NCI-H146 (cell line): ENCODE measurements at regions not wholly inside any gene's neighbourhood (a gene's known extent, or its start where the extent isn't known, plus 50 kb on each side); places are given as distances from the start of the nearest gene placed in this dataset.
"Not testable (repeated sequence)": the region's sequence is repeated elsewhere in the genome, so short reads cannot be mapped to it uniquely, and the experiment has no call there.

Experiments
- DNase-seq: peaks from one replicate; lab custom pipeline; 2025; lab: John Stamatoyannopoulos, UW

DNA sequence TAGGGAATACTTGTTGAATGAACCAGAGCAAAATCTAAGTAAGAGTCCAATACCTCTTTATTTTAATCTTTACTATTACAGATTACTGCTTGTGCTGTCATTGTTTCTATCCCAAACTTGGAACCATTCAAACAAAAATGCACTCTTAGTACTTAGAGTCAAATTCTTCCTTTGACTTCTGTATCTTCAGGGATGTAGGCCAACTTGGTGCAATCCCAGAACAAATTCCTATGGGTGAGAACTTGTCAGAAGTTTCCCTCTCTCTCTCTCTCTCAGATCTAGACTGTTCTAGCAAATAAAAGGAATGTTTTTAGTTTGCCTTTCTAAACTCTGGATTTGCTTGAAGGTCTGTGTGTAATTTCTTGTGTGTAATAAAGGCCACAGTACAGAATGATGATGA, 329.0 kb upstream of the TMTC4 start:
- no peak for DNase-seq

DNA sequence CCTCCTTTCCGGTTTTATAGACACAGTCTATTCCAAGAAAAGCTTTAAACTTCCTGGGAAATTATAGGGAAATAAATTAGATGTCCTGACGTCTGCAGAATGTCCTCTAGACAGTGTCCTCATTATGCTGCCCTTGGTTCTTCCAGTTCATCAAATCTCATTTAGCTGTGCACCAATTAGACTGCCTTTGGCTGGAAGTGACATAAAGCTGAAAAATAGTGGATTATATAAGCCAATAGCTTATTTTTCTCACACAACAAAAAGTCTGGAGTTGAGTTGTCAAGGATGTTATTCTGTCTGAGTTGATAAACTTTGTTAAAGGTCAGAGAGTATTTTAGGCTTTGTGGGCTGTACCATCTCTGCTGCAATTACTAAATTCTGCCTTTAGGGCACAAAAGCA, 314.8 kb upstream of the TMTC4 start:
- no peak for DNase-seq

DNA sequence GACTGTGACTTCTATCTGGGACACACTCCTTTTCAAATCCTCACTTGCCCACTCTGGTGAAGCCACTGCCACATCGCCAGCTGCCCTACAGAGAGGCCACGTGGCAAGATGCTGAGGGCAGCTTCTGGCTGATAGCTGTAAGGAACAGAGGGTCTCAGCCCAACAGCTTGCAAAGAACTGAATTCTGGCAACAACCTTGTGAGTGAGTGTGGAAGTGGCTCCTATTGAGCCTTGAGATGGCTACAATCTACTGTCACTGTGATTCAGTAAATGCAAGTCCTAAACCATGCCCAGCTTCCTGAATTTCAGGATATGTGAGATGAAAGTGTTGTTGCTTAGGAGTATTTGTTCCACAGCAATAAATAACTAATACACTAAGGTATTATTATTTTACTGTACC, 314.3 kb upstream of the TMTC4 start:
- DNase-seq, result no peak

DNA sequence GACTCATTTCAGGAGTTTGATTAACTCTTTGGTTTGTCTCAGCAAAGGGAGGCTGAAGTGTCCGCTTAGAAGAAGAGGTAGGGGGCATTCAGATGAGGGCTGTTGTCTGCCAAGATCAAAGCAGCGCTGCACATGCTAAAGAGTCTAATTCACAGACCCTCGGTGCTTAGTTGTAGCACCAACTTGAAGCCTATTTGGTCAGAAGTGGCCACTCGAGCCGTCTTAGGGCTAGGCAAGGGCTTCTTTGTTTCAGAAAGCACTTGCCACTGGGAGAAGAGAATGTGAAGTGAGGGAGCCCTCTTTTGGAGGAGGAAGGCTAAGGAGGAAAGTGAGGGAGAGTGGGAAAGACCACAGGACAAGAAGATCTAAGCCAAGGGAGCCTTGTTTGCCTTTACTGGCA, 313.4 kb upstream of the TMTC4 start:
- DNase-seq, result peak; percentile 10

DNA sequence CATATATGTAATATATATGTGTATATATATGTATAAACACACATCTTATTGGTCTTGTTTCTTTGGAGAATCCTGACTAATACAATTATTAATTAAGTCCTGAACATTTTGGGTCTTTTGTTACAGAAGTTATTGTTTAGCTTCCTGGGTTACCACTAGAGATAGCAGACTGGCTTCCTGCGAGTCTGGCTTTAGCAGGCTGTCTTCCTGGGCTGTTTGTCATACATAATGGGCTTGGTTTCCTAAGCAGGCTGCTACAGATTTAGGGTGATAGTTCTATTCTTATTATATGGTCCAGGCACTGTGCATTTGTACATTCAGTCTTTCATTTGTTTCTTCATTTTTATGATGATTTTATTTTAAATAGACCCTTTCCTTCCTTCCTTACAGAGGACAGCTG, 312.0 kb upstream of the TMTC4 start:
- DNase-seq, result no peak

DNA sequence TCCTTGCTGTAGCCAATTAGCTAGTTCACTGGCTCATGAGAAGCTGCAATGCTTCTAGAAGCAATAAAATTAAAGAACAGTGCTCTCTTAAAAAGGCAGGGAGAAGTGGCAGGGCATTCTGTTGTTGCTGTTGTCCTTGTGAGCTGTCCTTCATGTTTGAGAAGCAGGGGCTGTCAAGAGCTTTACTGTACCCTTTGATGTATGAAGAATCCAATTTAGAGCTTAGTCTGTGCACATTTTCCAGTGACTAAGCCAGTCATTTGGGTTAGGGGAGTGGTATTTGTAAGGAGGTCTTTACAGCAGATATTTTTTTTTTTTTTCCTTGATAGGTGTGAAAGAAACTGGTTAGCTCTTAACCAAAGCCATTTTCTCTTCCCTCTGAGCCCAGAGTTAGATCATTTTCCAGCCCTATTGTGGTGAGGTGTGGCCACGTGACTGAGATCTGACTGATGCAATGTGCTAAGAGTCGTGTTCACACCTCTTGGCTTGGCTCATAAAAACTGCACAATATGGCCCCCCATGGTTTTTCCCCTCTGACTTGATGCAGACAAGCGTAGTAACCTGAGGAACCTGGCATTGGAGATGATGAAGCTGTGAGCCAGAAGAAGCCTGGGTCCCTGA, 309.6 kb upstream of the TMTC4 start:
- no peak for DNase-seq

DNA sequence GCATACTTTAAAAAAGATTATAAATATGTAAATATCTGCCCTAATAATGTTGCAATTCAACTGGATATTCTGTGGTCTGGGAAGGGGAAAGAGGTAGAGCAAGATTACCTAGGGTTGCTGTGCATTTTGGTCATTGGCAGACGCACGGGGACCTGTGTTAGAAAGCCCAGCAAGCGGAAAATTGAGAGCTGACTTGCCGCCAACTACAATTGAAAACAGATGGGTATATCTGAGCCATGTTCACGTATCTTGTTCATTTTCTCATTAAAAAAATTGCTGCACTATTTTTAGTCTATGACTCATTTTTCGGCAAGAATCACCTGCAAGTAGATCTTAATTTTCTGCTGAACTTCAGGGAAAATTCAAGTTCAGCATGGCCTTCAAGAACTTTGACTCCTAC, 308.5 kb upstream of the TMTC4 start:
- no peak for DNase-seq

DNA sequence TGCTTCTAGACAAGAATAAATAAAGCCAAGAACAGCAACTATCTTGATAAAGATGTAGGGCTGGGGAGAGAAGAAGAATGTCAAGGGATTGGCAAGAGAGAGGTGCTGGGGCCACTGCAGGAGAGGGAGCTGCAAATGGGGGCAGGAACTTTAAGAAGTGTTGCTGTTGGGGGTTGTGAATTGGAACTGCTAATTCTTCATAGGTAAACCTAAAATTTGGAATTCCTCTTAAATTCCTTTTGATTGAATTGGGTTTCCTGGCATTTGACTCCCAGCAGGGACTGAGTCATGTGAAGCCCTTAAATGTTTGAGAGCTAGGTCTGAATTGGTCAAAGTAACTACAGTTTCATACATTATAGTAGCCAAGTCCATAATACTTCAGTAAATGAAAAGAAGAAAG, 305.6 kb upstream of the TMTC4 start:
- DNase-seq, result no peak

DNA sequence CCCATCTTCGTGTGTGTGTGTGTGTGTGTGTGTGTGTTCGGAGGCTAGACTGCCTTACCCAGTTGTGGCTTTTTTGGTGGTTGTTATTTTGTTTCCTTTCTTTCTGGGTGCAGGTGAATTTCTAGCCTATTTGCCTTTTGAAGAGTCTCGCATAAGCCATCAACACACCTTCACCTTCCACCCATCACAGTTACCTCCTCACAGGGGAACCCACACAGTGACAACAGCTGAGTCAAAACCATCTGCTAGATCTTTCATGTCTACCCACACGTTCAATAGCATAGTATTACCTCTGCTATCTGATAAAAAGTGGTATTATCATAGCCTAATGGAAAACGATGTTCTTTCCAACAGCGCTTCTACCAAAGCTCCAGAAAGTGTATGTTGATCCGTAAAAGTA, 303.2 kb upstream of the TMTC4 start:
- DNase-seq, result no peak

DNA sequence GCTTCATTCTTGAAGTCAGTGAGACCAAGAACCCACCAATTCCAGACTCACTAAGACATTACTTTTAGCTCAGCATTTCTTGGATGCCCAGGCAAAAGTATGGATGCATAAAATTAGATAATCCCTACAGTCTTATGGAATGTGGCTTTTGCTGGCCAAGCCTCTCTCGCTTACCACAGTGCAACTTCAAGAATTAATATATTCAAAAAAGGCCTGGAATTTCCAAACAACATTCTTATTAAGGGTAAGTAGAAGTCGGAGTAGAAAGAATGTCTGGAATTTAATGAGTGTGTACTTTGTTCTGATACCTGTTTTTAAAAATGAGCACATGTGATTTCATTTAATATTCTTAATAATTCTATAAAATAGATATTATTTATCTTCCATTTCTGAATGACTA, 302.4 kb upstream of the TMTC4 start:
- DNase-seq, result no peak

DNA sequence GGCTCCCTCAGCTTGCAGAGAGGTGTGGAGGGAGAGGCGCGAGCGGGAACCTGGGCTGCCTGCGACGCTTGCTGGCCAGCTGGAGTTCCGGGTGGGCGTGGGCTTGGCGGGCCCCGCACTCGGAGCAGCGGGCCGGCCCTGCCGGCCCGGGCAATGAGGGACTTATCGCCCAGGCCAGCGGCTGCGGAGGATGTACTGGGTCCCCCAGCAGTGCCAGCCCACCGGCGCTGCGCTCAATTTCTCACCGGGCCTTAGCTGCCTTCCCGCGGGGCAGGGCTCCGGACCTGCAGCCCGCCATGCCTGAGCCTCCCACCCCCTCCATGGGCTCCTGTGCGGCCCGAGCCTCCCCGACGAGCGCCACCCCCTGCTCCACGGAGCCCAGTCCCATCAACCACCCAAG, 301.1 kb upstream of the TMTC4 start:
- not testable (repeated sequence) for DNase-seq

DNA sequence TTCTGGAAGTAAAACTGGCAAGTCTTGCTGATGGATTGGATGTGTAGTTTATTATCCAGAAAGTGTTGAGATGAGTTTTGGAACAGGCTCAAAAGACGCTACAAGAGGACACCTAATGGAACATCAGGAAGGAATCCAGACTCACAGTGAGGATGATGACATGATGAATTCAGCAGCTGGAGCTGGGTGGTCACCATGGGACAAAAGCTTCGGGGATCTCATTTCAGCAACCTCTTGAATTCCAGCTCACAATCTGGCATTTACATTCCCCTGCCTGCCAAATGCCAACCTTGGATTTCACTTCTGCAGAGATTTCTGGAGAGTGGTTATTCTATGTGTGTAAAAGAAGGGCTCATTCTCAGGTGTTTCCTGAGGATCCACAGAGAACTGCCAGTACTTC, 288.0 kb upstream of the TMTC4 start:
- no peak for DNase-seq

DNA sequence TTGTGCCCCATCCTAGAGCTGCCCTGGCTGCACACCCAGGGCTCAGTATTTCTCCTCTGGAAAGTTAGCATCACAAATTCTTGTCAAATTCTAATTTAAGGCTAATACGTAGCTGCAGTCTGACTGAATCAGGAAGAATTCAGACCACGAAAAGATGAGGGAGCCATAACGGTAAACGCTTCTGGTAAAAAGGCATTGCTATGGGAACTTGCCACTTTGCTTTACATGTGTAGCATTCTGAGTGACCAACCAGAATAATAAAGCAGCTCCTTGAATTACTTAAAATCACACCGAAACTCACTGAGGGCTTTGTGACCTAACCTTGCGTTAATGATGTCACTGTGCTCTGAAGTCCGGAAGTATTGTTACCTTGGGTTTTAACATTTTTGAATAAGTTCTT, 286.6 kb upstream of the TMTC4 start:
- DNase-seq, result no peak

DNA sequence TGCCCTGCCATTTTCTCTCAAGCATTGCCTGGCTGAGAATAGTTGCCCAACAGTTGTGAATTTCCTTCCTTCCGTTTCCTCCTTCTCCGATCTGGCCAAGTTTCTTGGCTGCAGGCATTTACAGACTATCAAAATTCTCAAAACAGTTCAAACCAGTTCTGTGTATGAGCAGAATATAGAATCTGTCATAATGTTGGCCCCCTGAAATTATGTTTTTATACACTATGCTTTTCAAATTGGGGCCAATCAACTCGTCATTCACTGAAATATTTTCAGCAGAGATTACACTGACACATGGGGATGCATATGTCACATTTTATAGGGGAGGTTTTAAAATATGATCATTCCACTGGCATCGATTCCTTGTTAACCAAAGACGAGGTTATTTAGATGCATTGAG, 284.2 kb upstream of the TMTC4 start:
- DNase-seq, result no peak

DNA sequence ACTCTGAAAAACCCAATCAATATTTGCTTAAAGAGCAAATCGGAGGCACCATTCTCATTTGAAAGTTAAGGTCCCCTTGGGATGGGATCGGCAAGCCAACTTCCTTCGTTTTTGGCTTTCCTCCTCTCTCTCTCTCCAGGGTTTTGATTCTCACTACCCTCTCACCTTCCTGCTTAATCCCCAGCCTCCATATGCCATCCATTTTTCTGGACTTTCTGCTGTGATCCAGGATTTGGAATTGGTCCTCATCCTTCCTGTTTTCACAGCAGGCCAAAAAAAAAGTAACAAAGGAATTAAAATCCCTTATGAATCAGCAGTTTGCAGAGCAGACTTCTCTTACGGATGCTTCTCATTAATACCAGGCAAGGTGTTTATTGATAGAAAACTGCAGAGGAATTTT, 283.1 kb upstream of the TMTC4 start:
- DNase-seq, result no peak

DNA sequence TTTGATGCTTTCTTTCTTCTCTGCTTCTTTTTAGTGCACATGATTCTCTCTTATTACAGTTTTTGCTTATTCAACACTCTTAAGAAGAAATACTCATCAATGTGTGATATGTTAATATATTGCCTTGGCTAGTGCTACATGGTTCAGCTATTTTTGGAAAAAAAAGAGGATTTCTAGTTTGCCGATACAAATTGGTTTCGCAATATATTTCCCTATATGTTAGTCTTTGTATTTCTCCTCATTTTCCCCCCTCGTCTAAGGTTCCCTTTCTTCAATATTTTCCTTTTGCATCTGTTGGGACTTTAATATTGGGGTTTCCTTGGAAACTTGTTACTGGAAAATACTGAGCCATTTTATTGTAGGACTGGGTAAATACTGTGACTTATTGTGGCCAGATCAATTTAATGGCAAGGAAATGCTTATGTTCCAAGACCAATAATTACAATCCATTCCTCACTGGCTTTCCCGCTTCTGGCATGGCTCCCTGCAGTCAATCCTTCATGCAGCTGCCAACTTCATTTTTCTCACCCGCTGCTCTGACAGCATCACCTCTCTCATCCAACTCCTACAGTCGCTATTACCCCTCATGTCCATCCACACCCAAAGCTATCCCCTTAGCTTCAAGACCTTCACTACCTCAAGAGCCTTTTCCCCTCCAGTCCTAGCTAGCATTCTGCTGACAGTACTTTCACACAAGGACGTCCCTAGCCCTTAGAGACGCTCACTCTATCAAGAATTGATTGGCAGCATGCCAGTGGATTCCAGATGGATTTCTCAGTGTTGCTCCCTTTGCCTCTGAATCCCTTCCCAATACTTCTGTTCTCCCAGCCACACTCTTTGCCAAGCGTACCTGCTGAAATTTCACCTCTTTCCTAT, 280.1 kb upstream of the TMTC4 start:
- DNase-seq, result peak; percentile 53

DNA sequence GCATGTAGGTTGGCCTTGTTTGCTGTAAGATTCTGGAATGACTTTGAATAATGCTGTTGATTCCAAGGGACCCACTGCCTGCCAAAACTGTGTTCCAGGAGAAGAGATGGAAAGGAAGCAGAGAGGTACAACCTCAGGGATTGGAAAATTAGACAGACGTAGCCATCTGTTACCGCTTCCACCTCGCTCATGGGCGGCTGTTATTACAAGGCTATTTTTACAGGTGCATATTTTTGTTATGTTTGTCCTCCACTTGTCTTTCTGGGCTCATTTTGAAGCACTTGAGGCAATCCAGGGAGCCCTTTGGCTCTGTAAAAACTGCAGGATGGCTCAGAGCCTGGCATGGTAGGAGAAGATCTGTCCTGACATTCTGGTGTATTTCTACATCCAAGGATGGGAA, 276.4 kb upstream of the TMTC4 start:
- DNase-seq, result no peak

DNA sequence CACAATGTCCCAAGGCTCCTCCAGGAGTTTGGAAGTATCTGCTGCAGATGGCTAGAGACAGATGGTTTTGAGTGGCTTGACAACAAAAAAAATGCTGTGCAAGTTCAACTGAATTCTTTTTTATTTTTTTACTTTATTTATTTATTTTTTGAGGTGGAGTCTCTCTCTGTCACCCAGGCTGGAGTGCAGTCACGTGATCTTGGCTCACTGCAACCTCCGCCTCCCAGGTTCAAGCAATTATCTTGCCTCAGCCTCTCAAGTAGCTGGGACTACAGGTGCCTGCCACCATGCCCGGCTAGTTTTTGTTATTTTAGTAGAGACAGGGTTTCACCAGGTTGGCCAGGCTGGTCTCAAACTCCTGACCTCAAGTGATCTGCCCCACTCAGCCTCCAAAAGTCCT, 274.3 kb upstream of the TMTC4 start:
- not testable (repeated sequence) for DNase-seq

DNA sequence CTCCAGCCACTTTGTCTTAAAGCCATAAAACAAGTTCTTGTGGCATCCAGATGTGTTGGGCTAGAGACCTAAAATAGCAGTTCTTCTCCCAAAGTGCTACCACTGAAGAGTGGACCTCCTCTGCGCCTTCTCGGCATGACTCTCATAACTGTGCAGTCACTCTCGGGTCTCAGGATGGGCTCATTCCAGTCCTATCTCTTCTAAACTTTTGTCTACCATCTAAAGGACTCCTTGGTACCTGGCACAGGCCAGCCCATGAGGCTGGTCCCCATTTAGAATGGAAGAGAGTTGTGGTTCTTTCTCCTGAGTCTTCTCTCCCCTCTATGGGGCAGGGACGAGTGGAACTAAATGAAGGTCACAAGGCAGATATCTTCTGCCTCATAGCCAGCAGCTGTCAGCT, 272.0 kb upstream of the TMTC4 start:
- DNase-seq, result no peak

DNA sequence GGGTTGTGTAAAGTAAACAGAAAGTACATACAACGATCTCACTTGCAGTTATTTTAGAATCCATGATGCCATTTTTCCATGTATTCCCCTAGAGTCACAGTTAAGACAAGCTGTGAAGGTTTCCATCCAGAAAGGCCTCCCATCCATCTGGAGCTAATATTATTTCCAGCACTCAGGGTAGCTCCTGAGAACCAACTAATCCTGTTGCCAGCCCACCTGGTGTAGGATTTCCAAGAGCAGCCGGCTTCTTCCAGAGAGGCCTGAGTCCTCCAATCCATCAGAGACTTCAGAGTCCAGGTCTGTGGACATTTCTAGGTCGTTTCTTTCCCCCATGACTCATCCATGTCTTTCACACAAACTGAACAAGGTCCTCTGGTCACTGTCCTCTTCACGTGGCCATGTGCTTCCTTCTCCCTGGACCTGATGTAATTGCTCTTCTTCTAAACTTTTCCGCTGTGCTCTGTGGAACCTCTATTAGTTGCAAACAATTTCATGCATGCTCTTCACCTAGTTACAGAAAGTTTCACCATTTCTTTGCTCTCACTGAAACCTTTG, 270.3 kb upstream of the TMTC4 start:
- DNase-seq, result no peak

DNA sequence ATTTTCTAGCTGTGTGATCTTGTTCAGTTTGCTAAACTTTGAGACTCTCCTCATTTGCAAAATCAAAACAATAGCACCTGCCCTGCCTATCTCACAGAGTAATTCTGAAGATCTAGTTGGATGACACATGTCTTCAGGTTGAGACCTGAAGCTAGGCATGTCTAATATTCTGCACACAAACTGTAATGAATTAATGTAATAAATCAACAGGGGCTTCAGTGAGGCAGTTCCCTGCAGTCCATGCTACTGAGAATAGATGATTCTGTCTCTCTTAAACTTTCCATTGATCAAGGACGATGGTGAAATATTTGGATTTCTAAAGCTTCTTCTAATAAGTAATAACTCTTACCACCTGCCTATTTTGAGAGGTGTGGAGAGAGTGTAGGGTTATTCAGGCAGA, 268.1 kb upstream of the TMTC4 start:
- no peak for DNase-seq

DNA sequence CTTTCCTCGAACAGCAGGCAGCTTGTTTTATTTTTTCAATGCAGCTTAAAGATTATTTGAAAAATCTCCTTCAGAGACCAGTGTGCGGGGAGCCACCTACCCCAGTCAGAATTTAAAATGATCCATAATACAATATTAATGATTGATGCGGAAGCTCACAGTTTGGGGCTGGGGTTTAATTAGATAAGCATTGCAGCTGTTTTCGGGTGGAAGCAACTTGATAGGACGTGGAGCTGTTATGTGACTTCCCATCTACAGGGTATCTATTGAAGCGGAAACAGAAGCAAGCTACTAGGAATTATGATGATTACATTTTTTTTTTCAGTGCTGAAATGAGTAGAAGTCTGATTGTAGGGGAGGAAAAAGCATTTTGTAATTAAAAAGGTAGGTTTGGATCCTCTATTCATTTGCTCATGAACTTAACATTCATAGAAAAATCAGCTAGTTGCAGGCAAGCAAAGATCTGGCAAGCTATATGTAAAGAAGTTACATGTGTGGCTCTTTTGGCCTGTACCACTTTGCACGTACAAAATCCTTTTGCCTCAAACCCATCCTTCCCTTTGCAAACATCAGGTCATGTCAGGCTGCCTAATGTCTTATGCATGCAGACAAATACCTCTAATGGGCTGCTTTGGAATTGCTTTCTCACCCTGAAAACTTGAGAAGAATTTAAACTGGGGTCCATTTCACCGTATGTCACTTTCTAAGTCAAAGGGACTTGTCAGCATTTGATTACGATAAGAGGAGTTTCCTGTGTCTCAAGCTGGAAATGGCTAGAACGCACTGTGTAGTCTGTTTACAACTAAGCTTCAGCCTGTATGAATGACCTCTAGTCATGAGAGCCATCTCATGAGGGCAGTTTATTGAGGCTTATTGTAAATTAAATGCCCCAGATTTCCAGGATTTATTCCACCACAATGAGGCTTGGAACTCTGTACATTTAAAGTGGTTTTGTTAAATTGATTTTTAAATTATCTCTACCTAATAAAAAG, 267.1 kb upstream of the TMTC4 start:
- no peak for DNase-seq
